ENCODE measurements at regions not wholly inside any gene's neighbourhood (a gene's known extent, or its start where the extent isn't known, plus 50 kb on each side); places are given as distances from the start of the nearest gene placed in this dataset.

- FAIRE-seq (no peak), DNase-seq (ENCODE audit: low read depth) (no peak)
- H3K9me3 ChIP-seq (ENCODE audit: insufficient read depth, low read depth, low read length): no peaks in the 10 kb centered on the region
- no peak overlapping the region for H2AFZ ChIP-seq (ENCODE audit: low read depth, low read length)
- H3K4me3 Mint-ChIP-seq (ENCODE audit: unreplicated experiment): no peak overlapping the region
- no peaks in the 10 kb centered on the region for H4K20me1 ChIP-seq (ENCODE audit: insufficient read depth, low read length)
- H3K36me3 Mint-ChIP-seq (ENCODE audit: low read depth, unreplicated experiment): no peaks in the 10 kb centered on the region
- H3K27me3 ChIP-seq (ENCODE audit: insufficient read depth, low read length): no peaks in the 10 kb centered on the region
- H3K27ac Mint-ChIP-seq (ENCODE audit: unreplicated experiment): no peak overlapping the region
- no peaks in the 10 kb centered on the region for H3K79me2 ChIP-seq (ENCODE audit: insufficient read depth, low read length)
- no peak overlapping the region for H3K27ac ChIP-seq (ENCODE audit: low read depth, low read length)
- no peaks in the 10 kb centered on the region for H3K4me1 Mint-ChIP-seq (ENCODE audit: low read depth, unreplicated experiment)
- H3K27me3 Mint-ChIP-seq (ENCODE audit: low read depth, unreplicated experiment): no peaks in the 10 kb centered on the region
- no peaks in the 10 kb centered on the region for H3K9me3 Mint-ChIP-seq (ENCODE audit: unreplicated experiment)
- H3K4me1 ChIP-seq (ENCODE audit: insufficient read depth, low read length): no peaks in the 10 kb centered on the region
- no peaks in the 10 kb centered on the region for H3K36me3 ChIP-seq (ENCODE audit: insufficient read depth, low read length)
- no peak for TF ChIP-seq CTCF (IDR thresholded peaks at IDR 0.05; ENCODE audit: insufficient read depth, low read depth, low read length)
- no peak for TF ChIP-seq EZH2 (IDR thresholded peaks at IDR 0.05; ENCODE audit: insufficient read depth, low read length)
- no peak overlapping the region for H3K4me2 ChIP-seq (ENCODE audit: low read length)
- no peak overlapping the region for H3K9ac ChIP-seq (ENCODE audit: low read length)
- H3K4me3 ChIP-seq (ENCODE audit: insufficient read depth, low read depth, low read length): no peak overlapping the region
Observed at GRCh38 chr17:53264730-53265129, 558.0 kb upstream of the KIF2B start.

GRCh38 chr17:53253956-53254597 is 568.6 kb upstream of the KIF2B start:
- H3K9me3 Mint-ChIP-seq (ENCODE audit: unreplicated experiment): no peaks in the 10 kb centered on the region
- TF ChIP-seq EZH2 (IDR thresholded peaks at IDR 0.05; ENCODE audit: insufficient read depth, low read length) (no peak), CTCF (IDR thresholded peaks at IDR 0.05; ENCODE audit: insufficient read depth, low read depth, low read length) (no peak)
- H3K4me3 Mint-ChIP-seq (ENCODE audit: unreplicated experiment): no peak overlapping the region
- H3K27me3 ChIP-seq (ENCODE audit: insufficient read depth, low read length): no peaks in the 10 kb centered on the region
- H3K4me2 ChIP-seq (ENCODE audit: low read length): no peak overlapping the region
- H3K4me1 Mint-ChIP-seq (ENCODE audit: low read depth, unreplicated experiment): no peaks in the 10 kb centered on the region
- H3K9me3 ChIP-seq (ENCODE audit: insufficient read depth, low read depth, low read length): peaks cover 8% of the 10 kb centered on the region
- H4K20me1 ChIP-seq (ENCODE audit: insufficient read depth, low read length): no peaks in the 10 kb centered on the region
- H2AFZ ChIP-seq (ENCODE audit: low read depth, low read length): no peak overlapping the region
- no peaks in the 10 kb centered on the region for H3K36me3 ChIP-seq (ENCODE audit: insufficient read depth, low read length)
- H3K79me2 ChIP-seq (ENCODE audit: insufficient read depth, low read length): no peaks in the 10 kb centered on the region
- FAIRE-seq (no peak), DNase-seq (ENCODE audit: low read depth) (no peak)
- no peak overlapping the region for H3K9ac ChIP-seq (ENCODE audit: low read length)
- no peak overlapping the region for H3K27ac Mint-ChIP-seq (ENCODE audit: unreplicated experiment)
- no peak overlapping the region for H3K4me3 ChIP-seq (ENCODE audit: insufficient read depth, low read depth, low read length)
- H3K4me1 ChIP-seq (ENCODE audit: insufficient read depth, low read length): no peaks in the 10 kb centered on the region
- H3K36me3 Mint-ChIP-seq (ENCODE audit: low read depth, unreplicated experiment): no peaks in the 10 kb centered on the region
- H3K27me3 Mint-ChIP-seq (ENCODE audit: low read depth, unreplicated experiment): no peaks in the 10 kb centered on the region
- H3K27ac ChIP-seq (ENCODE audit: low read depth, low read length): no peak overlapping the region

GRCh38 chr17:53249036-53249435 is 573.7 kb upstream of the KIF2B start:
- H3K27ac Mint-ChIP-seq (ENCODE audit: unreplicated experiment): no peak overlapping the region
- no peaks in the 10 kb centered on the region for H3K4me1 Mint-ChIP-seq (ENCODE audit: low read depth, unreplicated experiment)
- no peak overlapping the region for H3K4me3 Mint-ChIP-seq (ENCODE audit: unreplicated experiment)
- H3K27me3 Mint-ChIP-seq (ENCODE audit: low read depth, unreplicated experiment): no peaks in the 10 kb centered on the region
- Histone ChIP-seq H3K27ac (ENCODE audit: low read depth, low read length) (no peak overlapping the region), H3K9me3 (ENCODE audit: insufficient read depth, low read depth, low read length) (no peaks in the 10 kb centered on the region), H3K36me3 (ENCODE audit: insufficient read depth, low read length) (no peaks in the 10 kb centered on the region), H3K27me3 (ENCODE audit: insufficient read depth, low read length) (no peaks in the 10 kb centered on the region), H3K4me2 (ENCODE audit: low read length) (no peak overlapping the region), H4K20me1 (ENCODE audit: insufficient read depth, low read length) (no peaks in the 10 kb centered on the region), H3K9ac (ENCODE audit: low read length) (no peak overlapping the region), H3K4me3 (ENCODE audit: insufficient read depth, low read depth, low read length) (no peak overlapping the region), H2AFZ (ENCODE audit: low read depth, low read length) (no peak overlapping the region), H3K4me1 (ENCODE audit: insufficient read depth, low read length) (no peaks in the 10 kb centered on the region), H3K79me2 (ENCODE audit: insufficient read depth, low read length) (no peaks in the 10 kb centered on the region)
- no peaks in the 10 kb centered on the region for H3K36me3 Mint-ChIP-seq (ENCODE audit: low read depth, unreplicated experiment)
- DNase-seq (ENCODE audit: low read depth) (no peak), FAIRE-seq (no peak)
- TF ChIP-seq EZH2 (IDR thresholded peaks at IDR 0.05; ENCODE audit: insufficient read depth, low read length): no peak
- no peak for TF ChIP-seq CTCF (IDR thresholded peaks at IDR 0.05; ENCODE audit: insufficient read depth, low read depth, low read length)
- no peaks in the 10 kb centered on the region for H3K9me3 Mint-ChIP-seq (ENCODE audit: unreplicated experiment)

All from astrocyte (in vitro differentiated cells and primary cell).